ENCODE measurements at regions not wholly inside any gene's neighbourhood (a gene's known extent, or its start where the extent isn't known, plus 50 kb on each side); places are given as distances from the start of the nearest gene placed in this dataset.

DNA sequence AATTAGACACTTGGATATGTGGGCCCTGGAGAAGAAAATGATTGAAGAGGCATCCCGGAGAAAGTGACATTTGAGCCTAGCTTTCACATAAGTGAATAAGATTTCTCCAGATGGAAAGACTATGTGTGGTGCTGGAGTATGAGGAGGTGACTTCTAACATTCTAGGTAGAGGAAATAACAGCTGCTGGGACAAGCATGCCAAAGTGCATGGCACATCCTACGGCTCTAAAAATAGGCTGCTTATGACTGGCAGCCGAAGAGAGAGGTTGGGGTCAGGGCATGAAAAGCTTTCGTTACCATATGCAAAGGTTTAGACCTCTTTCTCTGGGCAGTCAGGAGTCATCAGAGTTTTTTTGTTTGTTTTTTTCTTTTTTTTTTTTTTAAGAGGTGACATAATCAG, 142.0 kb downstream of the SOX3 start:
- ChIA-PET POLR2A (no interaction called here), CTCF (no interaction called here)
- no TSS peak for BruUV-seq (replicated peaks)
- no peaks in the 10 kb centered on the region for H3K4me1 Mint-ChIP-seq (ENCODE audit: low read depth, unreplicated experiment)
- H3K4me3 Mint-ChIP-seq (ENCODE audit: unreplicated experiment), result no peak overlapping the region
- Histone ChIP-seq H3K27me3 (replicated peaks; ENCODE audit: control insufficient read depth, insufficient read depth, low read length) (no peaks in the 10 kb centered on the region), H3K36me3 (ENCODE audit: control insufficient read depth, insufficient read depth, low read length) (no peaks in the 10 kb centered on the region), H3K9me3 (no peaks in the 10 kb centered on the region), H3K4me1 (no peaks in the 10 kb centered on the region), H3K4me3 (ENCODE audit: low read depth, low read length) (no peak overlapping the region)
- TF ChIP-seq, protein P1, sequence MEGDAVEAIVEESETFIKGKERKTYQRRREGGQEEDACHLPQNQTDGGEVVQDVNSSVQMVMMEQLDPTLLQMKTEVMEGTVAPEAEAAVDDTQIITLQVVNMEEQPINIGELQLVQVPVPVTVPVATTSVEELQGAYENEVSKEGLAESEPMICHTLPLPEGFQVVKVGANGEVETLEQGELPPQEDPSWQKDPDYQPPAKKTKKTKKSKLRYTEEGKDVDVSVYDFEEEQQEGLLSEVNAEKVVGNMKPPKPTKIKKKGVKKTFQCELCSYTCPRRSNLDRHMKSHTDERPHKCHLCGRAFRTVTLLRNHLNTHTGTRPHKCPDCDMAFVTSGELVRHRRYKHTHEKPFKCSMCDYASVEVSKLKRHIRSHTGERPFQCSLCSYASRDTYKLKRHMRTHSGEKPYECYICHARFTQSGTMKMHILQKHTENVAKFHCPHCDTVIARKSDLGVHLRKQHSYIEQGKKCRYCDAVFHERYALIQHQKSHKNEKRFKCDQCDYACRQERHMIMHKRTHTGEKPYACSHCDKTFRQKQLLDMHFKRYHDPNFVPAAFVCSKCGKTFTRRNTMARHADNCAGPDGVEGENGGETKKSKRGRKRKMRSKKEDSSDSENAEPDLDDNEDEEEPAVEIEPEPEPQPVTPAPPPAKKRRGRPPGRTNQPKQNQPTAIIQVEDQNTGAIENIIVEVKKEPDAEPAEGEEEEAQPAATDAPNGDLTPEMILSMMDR (IDR thresholded peaks at IDR 0.05; ENCODE audit: insufficient read depth in 1 of 2, low read depth in 1 of 2, low read length in 1 of 2, severe bottlenecking in 1 of 2, unreplicated experiment in 1 of 2), result no peak
- DNase-seq, result no peak
- intact Hi-C loops (cut with micrococcal nuclease; ENCODE audit: unreplicated experiment), result no loop called here
- H3K27ac Mint-ChIP-seq (ENCODE audit: unreplicated experiment), result no peak overlapping the region
- no peaks in the 10 kb centered on the region for H3K9me3 Mint-ChIP-seq (ENCODE audit: unreplicated experiment)
- H3K36me3 Mint-ChIP-seq (ENCODE audit: insufficient read depth, unreplicated experiment), result no peaks in the 10 kb centered on the region
- no peaks in the 10 kb centered on the region for H3K27me3 Mint-ChIP-seq (ENCODE audit: insufficient read depth, unreplicated experiment)

DNA sequence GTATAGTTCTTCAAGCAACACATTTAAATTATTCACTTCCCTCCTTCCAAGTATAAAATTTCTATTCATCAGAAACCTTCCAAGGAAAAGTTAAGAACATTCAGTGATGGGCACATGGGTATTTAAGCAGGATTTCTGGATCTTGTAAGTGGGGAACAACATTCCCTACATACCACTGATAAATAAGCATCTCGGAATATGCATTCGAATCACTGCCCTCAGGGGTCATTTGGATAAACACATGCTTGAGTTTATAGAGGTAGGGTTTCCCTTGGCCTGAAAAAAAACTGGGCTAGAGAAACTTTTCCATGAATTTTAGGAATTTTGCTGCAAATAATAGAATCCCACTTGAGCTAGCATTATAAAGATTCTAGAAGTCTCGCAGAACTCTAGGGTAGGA, 143.9 kb downstream of the SOX3 start:
- DNase-seq, result no peak
- ChIA-PET POLR2A (no interaction called here), CTCF (no interaction called here)
- Mint-ChIP-seq H3K36me3 (ENCODE audit: insufficient read depth, unreplicated experiment) (no peaks in the 10 kb centered on the region), H3K4me3 (ENCODE audit: unreplicated experiment) (no peak overlapping the region), H3K9me3 (ENCODE audit: unreplicated experiment) (no peaks in the 10 kb centered on the region), H3K4me1 (ENCODE audit: low read depth, unreplicated experiment) (no peaks in the 10 kb centered on the region), H3K27ac (ENCODE audit: unreplicated experiment) (no peak overlapping the region), H3K27me3 (ENCODE audit: insufficient read depth, unreplicated experiment) (no peaks in the 10 kb centered on the region)
- intact Hi-C loops (cut with micrococcal nuclease; ENCODE audit: unreplicated experiment), result no loop called here
- Histone ChIP-seq H3K4me3 (ENCODE audit: low read depth, low read length) (no peak overlapping the region), H3K9me3 (no peaks in the 10 kb centered on the region), H3K4me1 (no peaks in the 10 kb centered on the region), H3K36me3 (ENCODE audit: control insufficient read depth, insufficient read depth, low read length) (no peaks in the 10 kb centered on the region), H3K27me3 (replicated peaks; ENCODE audit: control insufficient read depth, insufficient read depth, low read length) (no peaks in the 10 kb centered on the region)
- no TSS peak for BruUV-seq (replicated peaks)
- TF ChIP-seq, protein P1 (IDR thresholded peaks at IDR 0.05; ENCODE audit: insufficient read depth in 1 of 2, low read depth in 1 of 2, low read length in 1 of 2, severe bottlenecking in 1 of 2, unreplicated experiment in 1 of 2), result no peak

DNA sequence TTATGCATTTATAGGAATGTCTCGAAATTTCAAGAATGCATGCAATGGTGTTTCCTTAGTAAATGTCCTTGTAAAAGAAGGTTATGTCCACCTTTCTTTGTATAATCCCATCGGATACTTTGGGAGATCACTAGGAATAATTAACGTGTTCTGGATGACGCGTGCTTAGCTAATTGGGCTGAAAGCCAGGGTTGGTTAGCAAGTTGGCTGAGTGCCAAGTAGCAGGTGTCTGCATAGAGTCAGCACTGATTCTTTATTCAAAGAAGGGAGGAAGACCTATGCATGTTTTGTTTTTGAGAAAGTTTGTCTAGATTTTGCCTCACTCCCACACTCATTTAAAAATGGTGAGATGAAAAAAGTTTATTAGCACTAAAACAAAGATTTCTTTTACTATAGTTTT, 144.6 kb downstream of the SOX3 start:
- Histone ChIP-seq H3K4me3 (ENCODE audit: low read depth, low read length) (no peak overlapping the region), H3K27me3 (replicated peaks; ENCODE audit: control insufficient read depth, insufficient read depth, low read length) (no peaks in the 10 kb centered on the region), H3K4me1 (no peaks in the 10 kb centered on the region), H3K9me3 (no peaks in the 10 kb centered on the region), H3K36me3 (ENCODE audit: control insufficient read depth, insufficient read depth, low read length) (no peaks in the 10 kb centered on the region)
- no peak overlapping the region for H3K27ac Mint-ChIP-seq (ENCODE audit: unreplicated experiment)
- BruUV-seq (replicated peaks), result no TSS peak
- no peaks in the 10 kb centered on the region for H3K36me3 Mint-ChIP-seq (ENCODE audit: insufficient read depth, unreplicated experiment)
- CTCF ChIA-PET, result no interaction called here
- no peak for DNase-seq
- H3K9me3 Mint-ChIP-seq (ENCODE audit: unreplicated experiment), result no peaks in the 10 kb centered on the region
- H3K4me1 Mint-ChIP-seq (ENCODE audit: low read depth, unreplicated experiment), result no peaks in the 10 kb centered on the region
- TF ChIP-seq, protein P1 (IDR thresholded peaks at IDR 0.05; ENCODE audit: insufficient read depth in 1 of 2, low read depth in 1 of 2, low read length in 1 of 2, severe bottlenecking in 1 of 2, unreplicated experiment in 1 of 2), result no peak
- intact Hi-C loops (cut with micrococcal nuclease; ENCODE audit: unreplicated experiment), result no loop called here
- H3K27me3 Mint-ChIP-seq (ENCODE audit: insufficient read depth, unreplicated experiment), result no peaks in the 10 kb centered on the region
- no peak overlapping the region for H3K4me3 Mint-ChIP-seq (ENCODE audit: unreplicated experiment)
- POLR2A ChIA-PET, result no interaction called here

All from Caco-2 (cell line).